Keratinocyte (primary cell): ENCODE measurements at regions not wholly inside any gene's neighbourhood (a gene's known extent, or its start where the extent isn't known, plus 50 kb on each side); places are given as distances from the start of the nearest gene placed in this dataset.

Experiments
- DNase-seq: peaks from one replicate; pipeline ENCODE4 v3.0.0-alpha.2; 2011; ENCODE audit warnings: low read depth, missing footprints, low spot score
- FAIRE-seq: peaks from 2 replicates; lab custom pipeline; 2011; peaks lifted over from hg19 to GRCh38; lab: Jason Lieb, UNC
- H2AFZ ChIP-seq: 2 replicates; pipeline ENCODE4 v1.6.0; 2012; ENCODE audit warnings: low read length, control low read depth, inconsistent platforms; ENCODE audit not compliant: control insufficient read depth
- H3K27ac ChIP-seq: 2 replicates; pipeline ENCODE4 v1.5.1; 2011; ENCODE audit warnings: low read length; ENCODE audit not compliant: control insufficient read depth, insufficient read depth
- H3K27me3 ChIP-seq: 3 replicates; pipeline ENCODE4 v1.6.0; 2011; ENCODE audit warnings: low read length; ENCODE audit not compliant: control insufficient read depth, insufficient read depth; ENCODE audit errors: extremely low read depth
- H3K36me3 ChIP-seq, 2 experiments: 2 replicates in 1 of 2; 3 replicates in 1 of 2; pipeline ENCODE4 v1.5.1; 2011; ENCODE audit warnings: low read length in 2 of 2, mild to moderate bottlenecking in 1 of 2; ENCODE audit not compliant: control insufficient read depth in 2 of 2, insufficient read depth in 2 of 2; ENCODE audit errors: extremely low read depth in 1 of 2
- H3K4me1 ChIP-seq: 3 replicates; pipeline ENCODE4 v1.5.1; 2011; ENCODE audit warnings: low read length; ENCODE audit not compliant: control insufficient read depth, insufficient read depth; ENCODE audit errors: extremely low read depth
- H3K4me2 ChIP-seq: 3 replicates; pipeline ENCODE4 v1.6.0; 2011; ENCODE audit warnings: low read depth, low read length; ENCODE audit not compliant: control insufficient read depth, insufficient read depth; ENCODE audit errors: extremely low read depth
- H3K4me3 ChIP-seq, 3 experiments: fragments of 200-600 bp in 1 of 3; sonication (generic) in 1 of 3; 2 replicates in 2 of 3; 3 replicates in 1 of 3; pipeline ENCODE4 v1.5.1; 2011 to 2016; ENCODE audit warnings: low read length in 3 of 3, mild to moderate bottlenecking in 3 of 3, control low read depth in 2 of 3, inconsistent platforms in 1 of 3, low read depth in 1 of 3, mixed read lengths in 1 of 3, mixed run types in 1 of 3, moderate library complexity in 1 of 3; ENCODE audit not compliant: control insufficient read depth in 2 of 3, insufficient read depth in 2 of 3; ENCODE audit errors: extremely low read depth in 1 of 3
- H3K79me2 ChIP-seq: 2 replicates; pipeline ENCODE4 v1.6.0; 2012; ENCODE audit warnings: low read length; ENCODE audit not compliant: control insufficient read depth, insufficient read depth
- H3K9ac ChIP-seq: 3 replicates; pipeline ENCODE4 v1.6.0; 2011; ENCODE audit warnings: low read length; ENCODE audit not compliant: control insufficient read depth, insufficient read depth; ENCODE audit errors: extremely low read depth
- H3K9me1 ChIP-seq: 3 replicates; pipeline ENCODE4 v1.6.0; 2011; ENCODE audit warnings: low read length; ENCODE audit not compliant: control insufficient read depth, insufficient read depth; ENCODE audit errors: extremely low read depth
- H3K9me3 ChIP-seq: 2 replicates; pipeline ENCODE4 v1.5.1; 2012; ENCODE audit warnings: low read depth, low read length; ENCODE audit not compliant: control insufficient read depth
- H4K20me1 ChIP-seq: 3 replicates; pipeline ENCODE4 v1.6.0; 2011; ENCODE audit warnings: low read length; ENCODE audit not compliant: control insufficient read depth, insufficient read depth; ENCODE audit errors: extremely low read depth
- CTCF ChIP-seq, 3 experiments: IDR thresholded peaks in 1 of 3; conservative IDR thresholded peaks in 1 of 3; optimal IDR thresholded peaks in 1 of 3; 2 replicates in 2 of 3; 3 replicates in 1 of 3; pipeline versions ENCODE3 to v1.5.1; 2011; ENCODE audit warnings: low read length in 3 of 3, mild to moderate bottlenecking in 3 of 3, moderate library complexity in 2 of 3, control low read depth in 1 of 3, inconsistent platforms in 1 of 3; ENCODE audit not compliant: insufficient read depth in 2 of 3; ENCODE audit errors: extremely low read depth in 1 of 3
- EZH2 ChIP-seq: IDR thresholded peaks from one replicate; pipeline ENCODE4 v1.6.1; 2012; ENCODE audit warnings: inconsistent platforms, mild to moderate bottlenecking, low read length, moderate library complexity
- dilution Hi-C: fragments of 300-500 bp; cut with MboI; formaldehyde crosslinking; loops from one replicate; pipeline ENCODE4 v1.7.0; 2020; ENCODE audit warnings: low sequenced_read_pairs; ENCODE audit not compliant: extremely low pct_ligation_motif_present

- no peaks in the 10 kb centered on the region for H4K20me1 ChIP-seq
- H3K4me3 ChIP-seq, result no peak overlapping the region
- H3K9me3 ChIP-seq, result no peaks in the 10 kb centered on the region
- DNase-seq, result no peak
- no peak overlapping the region for H3K27ac ChIP-seq
- dilution Hi-C loops, result loop anchor here (25.0 kb wide), 2 partner anchors 164 to 464 kb away; no protein-coding TSS in a partner anchor
- FAIRE-seq, result no peak
- H3K4me1 ChIP-seq, result no peaks in the 10 kb centered on the region
- no peak overlapping the region for H2AFZ ChIP-seq
- no peak for TF ChIP-seq EZH2
- TF ChIP-seq CTCF (optimal IDR thresholded peaks at IDR 0.05 in 1 of 3, IDR thresholded peaks at IDR 0.05 in 1 of 3, conservative IDR thresholded peaks at IDR 0.05 in 1 of 3; ENCODE audit: extremely low read depth in 1 of 3, insufficient read depth in 2 of 3, low read length in 3 of 3), result no peak
- H3K79me2 ChIP-seq, result no peaks in the 10 kb centered on the region
- H3K9me1 ChIP-seq, result no peaks in the 10 kb centered on the region
- no peak overlapping the region for H3K9ac ChIP-seq
- no peaks in the 10 kb centered on the region for H3K36me3 ChIP-seq
- no peak overlapping the region for H3K4me2 ChIP-seq
- H3K27me3 ChIP-seq, result peaks cover 20% of the 10 kb centered on the region
Measured at GRCh38 chr5:66323529-66323895, 179.4 kb downstream of the SREK1 start.

GRCh38 chr5:66324357-66324756 lies 180.3 kb downstream of the SREK1 start:
- H2AFZ ChIP-seq, result no peak overlapping the region
- no peak overlapping the region for H3K4me2 ChIP-seq
- no peaks in the 10 kb centered on the region for H3K79me2 ChIP-seq
- no peak overlapping the region for H3K9ac ChIP-seq
- no peak for FAIRE-seq
- H3K36me3 ChIP-seq, result no peaks in the 10 kb centered on the region
- peaks cover 6% of the 10 kb centered on the region for H3K4me1 ChIP-seq
- no peak overlapping the region for H3K4me3 ChIP-seq
- H4K20me1 ChIP-seq, result no peaks in the 10 kb centered on the region
- no peak for DNase-seq
- H3K9me3 ChIP-seq, result no peaks in the 10 kb centered on the region
- TF ChIP-seq CTCF (optimal IDR thresholded peaks at IDR 0.05 in 1 of 3, IDR thresholded peaks at IDR 0.05 in 1 of 3, conservative IDR thresholded peaks at IDR 0.05 in 1 of 3; ENCODE audit: extremely low read depth in 1 of 3, insufficient read depth in 2 of 3, low read length in 3 of 3), result no peak
- no peak for TF ChIP-seq EZH2
- peaks cover 18% of the 10 kb centered on the region for H3K27me3 ChIP-seq
- no peaks in the 10 kb centered on the region for H3K9me1 ChIP-seq
- dilution Hi-C loops, result loop anchor here (25.0 kb wide), 2 partner anchors 163 to 463 kb away; no protein-coding TSS in a partner anchor
- H3K27ac ChIP-seq, result no peak overlapping the region
